ENCODE measurements at regions not wholly inside any gene's neighbourhood (a gene's known extent, or its start where the extent isn't known, plus 50 kb on each side); places are given as distances from the start of the nearest gene placed in this dataset.
A peak's percentile ranks its signal among the peaks of the same experiment; 100 is the strongest.

- intact Hi-C loops (cut with DNase I): no loop called here
- no peak for DNase-seq
- no peaks in the 10 kb centered on the region for H3K4me1 ChIP-seq (ENCODE audit: control insufficient read depth, insufficient read depth, low read length)
- no peaks in the 10 kb centered on the region for H3K27me3 ChIP-seq (ENCODE audit: control insufficient read depth, insufficient read depth)
- H3K4me3 ChIP-seq (ENCODE audit: low read length): no peak overlapping the region
- no peak for ATAC-seq
- no peak overlapping the region for H3K27ac ChIP-seq (ENCODE audit: low read length)
- H3K9me3 ChIP-seq (ENCODE audit: control insufficient read depth, low read length): no peaks in the 10 kb centered on the region
- WGBS: 30% methylated on average over 2 of the region's 2 CpGs
These were observed 1149.0 kb downstream of the EFNA5 start for GRCh38 chr5:106521701-106522100.

DNA sequence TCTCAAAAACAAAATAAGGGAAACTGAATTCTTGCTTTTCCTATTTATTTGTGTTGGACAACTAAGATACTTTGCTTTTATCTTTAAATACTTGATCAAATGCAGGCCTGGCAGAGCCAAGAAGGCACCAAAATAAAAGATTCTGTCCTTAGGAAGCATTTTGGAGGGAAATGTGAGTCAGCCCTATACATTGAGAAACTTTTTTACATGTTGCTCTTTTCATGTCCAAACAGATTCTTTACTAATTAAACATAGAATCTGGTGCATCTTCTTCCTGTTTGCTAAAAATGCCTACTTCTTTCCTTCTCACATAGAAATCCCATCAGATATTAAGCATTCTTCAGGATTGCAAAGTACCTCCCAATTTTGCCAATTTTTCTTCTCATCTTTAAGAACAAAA lies 1160.4 kb downstream of the EFNA5 start:
- Histone ChIP-seq H3K27me3 (ENCODE audit: control insufficient read depth, insufficient read depth) (no peaks in the 10 kb centered on the region), H3K4me1 (ENCODE audit: control insufficient read depth, insufficient read depth, low read length) (no peaks in the 10 kb centered on the region), H3K9me3 (ENCODE audit: control insufficient read depth, low read length) (no peaks in the 10 kb centered on the region), H3K4me3 (ENCODE audit: low read length) (no peak overlapping the region), H3K27ac (ENCODE audit: low read length) (no peak overlapping the region)
- ATAC-seq (no peak), DNase-seq (no peak)
- intact Hi-C loops (cut with DNase I): no loop called here

GRCh38 chr5:106508894-106509293 lies 1161.8 kb downstream of the EFNA5 start:
- no peaks in the 10 kb centered on the region for H3K4me1 ChIP-seq (ENCODE audit: control insufficient read depth, insufficient read depth, low read length)
- no peak overlapping the region for H3K27ac ChIP-seq (ENCODE audit: low read length)
- no peak overlapping the region for H3K4me3 ChIP-seq (ENCODE audit: low read length)
- intact Hi-C loops (cut with DNase I): no loop called here
- DNase-seq (no peak), ATAC-seq (peak; percentile 51 to 81)
- no peaks in the 10 kb centered on the region for H3K9me3 ChIP-seq (ENCODE audit: control insufficient read depth, low read length)
- no peaks in the 10 kb centered on the region for H3K27me3 ChIP-seq (ENCODE audit: control insufficient read depth, insufficient read depth)
- WGBS: 56% methylated on average over 4 of the region's 4 CpGs

GRCh38 chr5:106493910-106494309 lies 1176.8 kb downstream of the EFNA5 start:
- DNase-seq: no peak
- H3K4me3 ChIP-seq (ENCODE audit: low read length): no peak overlapping the region
- H3K4me1 ChIP-seq (ENCODE audit: control insufficient read depth, insufficient read depth, low read length): no peaks in the 10 kb centered on the region
- H3K27ac ChIP-seq (ENCODE audit: low read length): no peak overlapping the region
- no peaks in the 10 kb centered on the region for H3K27me3 ChIP-seq (ENCODE audit: control insufficient read depth, insufficient read depth)
- ATAC-seq: no peak
- intact Hi-C loops (cut with DNase I): no loop called here
- no peaks in the 10 kb centered on the region for H3K9me3 ChIP-seq (ENCODE audit: control insufficient read depth, low read length)
- WGBS: 95% methylated on average over 2 of the region's 2 CpGs

GRCh38 chr5:106489004-106489403 lies 1181.7 kb downstream of the EFNA5 start:
- Histone ChIP-seq H3K4me1 (ENCODE audit: control insufficient read depth, insufficient read depth, low read length) (no peaks in the 10 kb centered on the region), H3K4me3 (ENCODE audit: low read length) (no peak overlapping the region), H3K27me3 (ENCODE audit: control insufficient read depth, insufficient read depth) (no peaks in the 10 kb centered on the region), H3K27ac (ENCODE audit: low read length) (no peak overlapping the region), H3K9me3 (ENCODE audit: control insufficient read depth, low read length) (no peaks in the 10 kb centered on the region)
- WGBS: 66% methylated on average over 3 of the region's 3 CpGs
- intact Hi-C loops (cut with DNase I): no loop called here
- ATAC-seq (no peak), DNase-seq (no peak)

- Histone ChIP-seq H3K4me1 (ENCODE audit: control insufficient read depth, insufficient read depth, low read length) (no peaks in the 10 kb centered on the region), H3K9me3 (ENCODE audit: control insufficient read depth, low read length) (no peaks in the 10 kb centered on the region), H3K27ac (ENCODE audit: low read length) (no peak overlapping the region), H3K4me3 (ENCODE audit: low read length) (no peak overlapping the region), H3K27me3 (ENCODE audit: control insufficient read depth, insufficient read depth) (no peaks in the 10 kb centered on the region)
- ATAC-seq (no peak), DNase-seq (no peak)
- intact Hi-C loops (cut with DNase I): no loop called here
These were observed 1182.3 kb downstream of the EFNA5 start for GRCh38 chr5:106488407-106488806.

DNA sequence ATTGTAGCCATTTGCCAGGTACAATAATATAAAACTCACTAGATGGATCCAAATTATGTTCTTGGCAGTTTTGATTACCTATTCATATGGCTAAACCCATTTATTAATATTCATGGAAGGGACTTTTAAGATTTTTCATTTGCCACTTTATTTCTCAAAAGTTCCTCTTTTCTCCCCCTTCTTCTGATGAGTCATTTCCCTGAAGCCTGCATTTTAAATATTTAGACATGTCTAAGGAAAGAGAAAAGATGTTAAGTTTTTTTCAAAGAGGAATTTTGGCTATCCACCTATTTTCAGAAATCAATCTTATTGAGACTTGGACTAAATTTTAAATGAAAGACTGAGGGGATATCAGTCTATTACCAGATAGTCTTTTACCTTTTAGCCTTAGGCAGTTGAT lies 1189.4 kb downstream of the EFNA5 start:
- no peak for DNase-seq
- no peak for ATAC-seq
- H3K9me3 ChIP-seq (ENCODE audit: control insufficient read depth, low read length): no peaks in the 10 kb centered on the region
- no peak overlapping the region for H3K4me3 ChIP-seq (ENCODE audit: low read length)
- no peaks in the 10 kb centered on the region for H3K27me3 ChIP-seq (ENCODE audit: control insufficient read depth, insufficient read depth)
- intact Hi-C loops (cut with DNase I): no loop called here
- H3K27ac ChIP-seq (ENCODE audit: low read length): no peak overlapping the region
- no peaks in the 10 kb centered on the region for H3K4me1 ChIP-seq (ENCODE audit: control insufficient read depth, insufficient read depth, low read length)

DNA sequence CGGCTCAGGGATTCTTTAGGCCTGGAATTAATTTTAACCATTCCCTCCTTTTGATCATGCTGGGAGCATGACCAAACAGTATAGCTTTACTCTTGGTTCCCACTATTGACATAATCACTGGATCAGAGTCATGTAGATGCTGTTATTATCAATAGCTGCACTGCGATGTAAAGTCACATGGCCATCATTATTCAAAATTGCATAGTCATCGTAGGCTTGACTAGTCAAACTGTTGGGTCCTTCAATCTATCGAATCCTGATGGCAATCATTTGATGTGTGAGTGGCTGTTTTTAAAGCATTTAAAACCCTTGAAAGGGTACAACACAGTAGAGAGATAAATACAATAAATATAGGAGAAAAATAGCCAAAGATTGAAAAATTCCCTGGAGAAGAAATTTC lies 1194.1 kb downstream of the EFNA5 start:
- H3K27ac ChIP-seq (ENCODE audit: low read length): no peak overlapping the region
- H3K4me3 ChIP-seq (ENCODE audit: low read length): no peak overlapping the region
- intact Hi-C loops (cut with DNase I): no loop called here
- DNase-seq: no peak
- H3K4me1 ChIP-seq (ENCODE audit: control insufficient read depth, insufficient read depth, low read length): no peaks in the 10 kb centered on the region
- H3K27me3 ChIP-seq (ENCODE audit: control insufficient read depth, insufficient read depth): no peaks in the 10 kb centered on the region
- no peaks in the 10 kb centered on the region for H3K9me3 ChIP-seq (ENCODE audit: control insufficient read depth, low read length)
- WGBS: 90% methylated on average over 4 of the region's 4 CpGs
- ATAC-seq: no peak

- intact Hi-C loops (cut with DNase I): no loop called here
- H3K4me3 ChIP-seq (ENCODE audit: low read length): no peak overlapping the region
- H3K27ac ChIP-seq (ENCODE audit: low read length): no peak overlapping the region
- no peaks in the 10 kb centered on the region for H3K9me3 ChIP-seq (ENCODE audit: control insufficient read depth, low read length)
- H3K4me1 ChIP-seq (ENCODE audit: control insufficient read depth, insufficient read depth, low read length): no peaks in the 10 kb centered on the region
- ATAC-seq (no peak), DNase-seq (no peak)
- no peaks in the 10 kb centered on the region for H3K27me3 ChIP-seq (ENCODE audit: control insufficient read depth, insufficient read depth)
These were observed 1196.7 kb downstream of the EFNA5 start for GRCh38 chr5:106474066-106474465.

GRCh38 chr5:106459541-106459940 lies 1211.2 kb downstream of the EFNA5 start:
- Histone ChIP-seq H3K27me3 (ENCODE audit: control insufficient read depth, insufficient read depth) (no peaks in the 10 kb centered on the region), H3K4me1 (ENCODE audit: control insufficient read depth, insufficient read depth, low read length) (no peaks in the 10 kb centered on the region)
- WGBS: 40% methylated on average over 4 of the region's 4 CpGs

GRCh38 chr5:106454651-106455415 lies 1215.9 kb downstream of the EFNA5 start:
- Histone ChIP-seq H3K4me3 (ENCODE audit: low read length) (no peak overlapping the region), H3K4me1 (ENCODE audit: control insufficient read depth, insufficient read depth, low read length) (no peaks in the 10 kb centered on the region), H3K9me3 (ENCODE audit: control insufficient read depth, low read length) (no peaks in the 10 kb centered on the region), H3K27me3 (ENCODE audit: control insufficient read depth, insufficient read depth) (no peaks in the 10 kb centered on the region), H3K27ac (ENCODE audit: low read length) (no peak overlapping the region)
- ATAC-seq (no peak), DNase-seq (no peak)
- 31% methylated on average over 3 of the region's 3 CpGs for WGBS
- intact Hi-C loops (cut with DNase I): no loop called here

More at GRCh38 chr5:106459541-106459940, 1211.2 kb downstream of the EFNA5 start:
- no peak for DNase-seq
- no peak for ATAC-seq
- no peak overlapping the region for H3K4me3 ChIP-seq (ENCODE audit: low read length)
- no peak overlapping the region for H3K27ac ChIP-seq (ENCODE audit: low read length)
- no peaks in the 10 kb centered on the region for H3K9me3 ChIP-seq (ENCODE audit: control insufficient read depth, low read length)
- intact Hi-C loops (cut with DNase I): no loop called here

DNA sequence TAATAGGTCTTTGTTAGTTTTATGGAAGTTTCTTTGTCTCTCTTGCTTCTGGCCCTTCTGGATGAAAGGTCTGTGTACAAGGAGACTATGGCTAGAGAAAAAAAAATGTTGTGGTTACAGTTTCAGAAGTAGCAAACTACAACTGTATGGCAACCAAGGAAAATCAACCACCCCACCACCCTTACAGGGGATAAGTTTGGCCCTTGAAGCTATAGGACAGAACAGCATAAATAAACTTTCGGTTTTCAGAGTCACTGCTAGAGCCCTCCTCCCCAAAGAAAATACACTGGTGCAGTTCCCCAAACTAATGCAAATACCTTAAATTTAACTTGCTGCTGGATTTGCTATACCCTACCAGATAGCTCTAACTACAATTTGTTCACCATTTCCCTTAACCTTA lies 1216.7 kb downstream of the EFNA5 start:
- ATAC-seq: no peak
- no peaks in the 10 kb centered on the region for H3K9me3 ChIP-seq (ENCODE audit: control insufficient read depth, low read length)
- intact Hi-C loops (cut with DNase I): no loop called here
- no peak overlapping the region for H3K4me3 ChIP-seq (ENCODE audit: low read length)
- no peaks in the 10 kb centered on the region for H3K27me3 ChIP-seq (ENCODE audit: control insufficient read depth, insufficient read depth)
- no peaks in the 10 kb centered on the region for H3K4me1 ChIP-seq (ENCODE audit: control insufficient read depth, insufficient read depth, low read length)
- 98% methylated on average over 1 of the region's 1 CpG for WGBS
- no peak for DNase-seq
- H3K27ac ChIP-seq (ENCODE audit: low read length): no peak overlapping the region

All from right cardiac atrium (tissue), 5 donors.